Neural progenitor cell (in vitro differentiated cells): ENCODE measurements at regions not wholly inside any gene's neighbourhood (a gene's known extent, or its start where the extent isn't known, plus 50 kb on each side); places are given as distances from the start of the nearest gene placed in this dataset.

ENCODE experiments used
- DNase-seq: peaks from one replicate; pipeline ENCODE4 v3.0.0-alpha.2; 2016; ENCODE audit warnings: low spot score
- H2AFZ ChIP-seq: fragments of 200-600 bp; sonication (generic); replicated peaks from 2 replicates; pipeline ENCODE4 v1.6.1; 2016; ENCODE audit warnings: antibody characterized with exemption
- H3F3A ChIP-seq: fragments of 200-600 bp; sonication (generic); 2 replicates; pipeline ENCODE4 v1.6.1; 2016; ENCODE audit warnings: antibody characterized with exemption, low read depth
- H3K27ac ChIP-seq: fragments of 200-600 bp; sonication (generic); 2 replicates; pipeline ENCODE4 v1.5.1; 2016; ENCODE audit warnings: mild to moderate bottlenecking
- H3K27me3 ChIP-seq: fragments of 200-600 bp; sonication (generic); 2 replicates; pipeline ENCODE4 v1.6.1; 2016; ENCODE audit warnings: mild to moderate bottlenecking, moderate library complexity
- H3K36me3 ChIP-seq: fragments of 200-600 bp; sonication (generic); 2 replicates; pipeline ENCODE4 v1.5.1; 2016
- H3K4me1 ChIP-seq: fragments of 200-600 bp; sonication (generic); 2 replicates; pipeline ENCODE4 v1.6.1; 2016; ENCODE audit warnings: mixed run types
- H3K4me2 ChIP-seq: fragments of 200-600 bp; sonication (generic); 2 replicates; pipeline ENCODE4 v1.6.1; 2016
- H3K4me3 ChIP-seq: fragments of 200-600 bp; sonication (generic); 2 replicates; pipeline ENCODE4 v1.5.1; 2016
- H3K79me2 ChIP-seq: fragments of 200-600 bp; sonication (generic); 2 replicates; pipeline ENCODE4 v1.6.1; 2016; ENCODE audit warnings: low read depth
- H3K9ac ChIP-seq: fragments of 200-600 bp; sonication (generic); 2 replicates; pipeline ENCODE4 v1.6.1; 2016
- H3K9me3 ChIP-seq: fragments of 200-600 bp; sonication (generic); 2 replicates; pipeline ENCODE4 v1.5.1; 2016; ENCODE audit warnings: low read depth
- H4K20me1 ChIP-seq: fragments of 200-600 bp; sonication (generic); 2 replicates; pipeline ENCODE4 v1.6.1; 2016; ENCODE audit warnings: low read depth
- H3K27ac Mint-ChIP-seq: 3 replicates; pipeline ENCODE4 v1.8.0; 2021; ENCODE audit warnings: mixed read lengths
- H3K27me3 Mint-ChIP-seq: 2 replicates; pipeline ENCODE4 v1.8.0; 2022; ENCODE audit warnings: low read depth, mild to moderate bottlenecking, inconsistent platforms, moderate library complexity, mixed read lengths; ENCODE audit not compliant: insufficient read depth
- H3K36me3 Mint-ChIP-seq: 3 replicates; pipeline ENCODE4 v1.8.0; 2021; ENCODE audit warnings: mixed read lengths
- H3K4me1 Mint-ChIP-seq: 3 replicates; pipeline ENCODE4 v1.8.0; 2021; ENCODE audit warnings: mixed read lengths
- H3K4me3 Mint-ChIP-seq: 3 replicates; pipeline ENCODE4 v1.8.0; 2021; ENCODE audit warnings: mild to moderate bottlenecking, moderate library complexity, mixed read lengths
- H3K9me3 Mint-ChIP-seq: 3 replicates; pipeline ENCODE4 v1.8.0; 2020; ENCODE audit warnings: mixed read lengths
- CTCF ChIP-seq: fragments of 200-600 bp; sonication (generic); IDR thresholded peaks from 2 replicates; pipeline ENCODE4 v1.5.1; 2017; ENCODE audit warnings: antibody characterized with exemption, mild to moderate bottlenecking
- EZH2 ChIP-seq: fragments of 200-600 bp; sonication (generic); IDR thresholded peaks from 2 replicates; pipeline ENCODE4 v1.6.1; 2017; ENCODE audit warnings: antibody characterized with exemption, mild to moderate bottlenecking, moderate library complexity
- EZH2phosphoT487 ChIP-seq: fragments of 200-600 bp; sonication (generic); IDR thresholded peaks from 2 replicates; pipeline ENCODE4 v1.6.1; 2017; ENCODE audit warnings: antibody characterized with exemption

- no peak overlapping the region for H3K4me3 Mint-ChIP-seq
- Histone ChIP-seq H3K4me3 (no peak overlapping the region), H3K9ac (no peak overlapping the region), H3K4me2 (no peak overlapping the region), H2AFZ (no peak overlapping the region), H3K27ac (no peak overlapping the region), H3K4me1 (no peaks in the 10 kb centered on the region), H3K9me3 (peaks cover 10% of the 10 kb centered on the region), H3K27me3 (no peaks in the 10 kb centered on the region), H4K20me1 (no peaks in the 10 kb centered on the region), H3F3A (no peaks in the 10 kb centered on the region), H3K79me2 (no peaks in the 10 kb centered on the region), H3K36me3 (no peaks in the 10 kb centered on the region)
- H3K4me1 Mint-ChIP-seq: peaks cover 9% of the 10 kb centered on the region
- H3K9me3 Mint-ChIP-seq: peaks cover 15% of the 10 kb centered on the region
- no peaks in the 10 kb centered on the region for H3K27me3 Mint-ChIP-seq
- H3K27ac Mint-ChIP-seq: no peak overlapping the region
- peaks cover 2% of the 10 kb centered on the region for H3K36me3 Mint-ChIP-seq
- no peak for DNase-seq
- TF ChIP-seq EZH2phosphoT487 (no peak), EZH2 (no peak), CTCF (no peak)
Observed at GRCh38 chr5:124330595-124331220, 415.7 kb downstream of the ZNF608 start.

- no peaks in the 10 kb centered on the region for H3K27me3 ChIP-seq
- peaks cover 10% of the 10 kb centered on the region for H3K9me3 ChIP-seq
- H3K9ac ChIP-seq: no peak overlapping the region
- DNase-seq: no peak
- TF ChIP-seq CTCF (no peak), EZH2 (no peak), EZH2phosphoT487 (no peak)
- H3K36me3 Mint-ChIP-seq: peaks cover 2% of the 10 kb centered on the region
- H3K27ac ChIP-seq: no peak overlapping the region
- H3K4me1 Mint-ChIP-seq: peaks cover 9% of the 10 kb centered on the region
- no peak overlapping the region for H3K4me2 ChIP-seq
- H3K4me3 Mint-ChIP-seq: no peak overlapping the region
- no peak overlapping the region for H2AFZ ChIP-seq
- no peaks in the 10 kb centered on the region for H3K36me3 ChIP-seq
- no peaks in the 10 kb centered on the region for H3F3A ChIP-seq
- no peaks in the 10 kb centered on the region for H3K79me2 ChIP-seq
- H3K27me3 Mint-ChIP-seq: no peaks in the 10 kb centered on the region
- H3K27ac Mint-ChIP-seq: no peak overlapping the region
- H4K20me1 ChIP-seq: no peaks in the 10 kb centered on the region
- no peak overlapping the region for H3K4me3 ChIP-seq
- H3K4me1 ChIP-seq: no peaks in the 10 kb centered on the region
- peaks cover 18% of the 10 kb centered on the region for H3K9me3 Mint-ChIP-seq
Observed at GRCh38 chr5:124328201-124328600, 418.2 kb downstream of the ZNF608 start.

- H3K36me3 ChIP-seq: no peaks in the 10 kb centered on the region
- H2AFZ ChIP-seq: no peak overlapping the region
- Mint-ChIP-seq H3K27ac (no peak overlapping the region), H3K4me3 (no peak overlapping the region), H3K9me3 (peaks cover 7% of the 10 kb centered on the region), H3K36me3 (no peaks in the 10 kb centered on the region), H3K27me3 (peaks cover 2% of the 10 kb centered on the region), H3K4me1 (peaks cover 13% of the 10 kb centered on the region)
- H4K20me1 ChIP-seq: no peaks in the 10 kb centered on the region
- H3K27ac ChIP-seq: no peak overlapping the region
- no peaks in the 10 kb centered on the region for H3F3A ChIP-seq
- TF ChIP-seq EZH2: no peak
- TF ChIP-seq EZH2phosphoT487: no peak
- TF ChIP-seq CTCF: no peak
- no peaks in the 10 kb centered on the region for H3K27me3 ChIP-seq
- H3K4me2 ChIP-seq: no peak overlapping the region
- H3K9me3 ChIP-seq: no peaks in the 10 kb centered on the region
- DNase-seq: no peak
- no peaks in the 10 kb centered on the region for H3K79me2 ChIP-seq
- no peak overlapping the region for H3K4me3 ChIP-seq
- H3K4me1 ChIP-seq: no peaks in the 10 kb centered on the region
- H3K9ac ChIP-seq: no peak overlapping the region
Observed at GRCh38 chr5:124318661-124319060, 427.8 kb downstream of the ZNF608 start.
